ENCODE measurements at regions not wholly inside any gene's neighbourhood (a gene's known extent, or its start where the extent isn't known, plus 50 kb on each side); places are given as distances from the start of the nearest gene placed in this dataset.

GRCh38 chr13:108525827-108526226 is 103.6 kb upstream of the MYO16 start:
- no peaks in the 10 kb centered on the region for H3K9me3 Mint-ChIP-seq (ENCODE audit: unreplicated experiment)
- no TSS peak for BruUV-seq (replicated peaks)
- H3K27me3 Mint-ChIP-seq (ENCODE audit: insufficient read depth, unreplicated experiment), result peaks cover 93% of the 10 kb centered on the region
- ChIA-PET POLR2A (no interaction called here), CTCF (interaction anchor here (2.4 kb wide), 1 partner anchor 17 kb away, joined by 12 read pairs; no protein-coding TSS in a partner anchor)
- DNase-seq (ENCODE audit: unreplicated experiment), result no peak
- intact Hi-C loops (cut with micrococcal nuclease), result no loop called here
- TF ChIP-seq, protein P1, sequence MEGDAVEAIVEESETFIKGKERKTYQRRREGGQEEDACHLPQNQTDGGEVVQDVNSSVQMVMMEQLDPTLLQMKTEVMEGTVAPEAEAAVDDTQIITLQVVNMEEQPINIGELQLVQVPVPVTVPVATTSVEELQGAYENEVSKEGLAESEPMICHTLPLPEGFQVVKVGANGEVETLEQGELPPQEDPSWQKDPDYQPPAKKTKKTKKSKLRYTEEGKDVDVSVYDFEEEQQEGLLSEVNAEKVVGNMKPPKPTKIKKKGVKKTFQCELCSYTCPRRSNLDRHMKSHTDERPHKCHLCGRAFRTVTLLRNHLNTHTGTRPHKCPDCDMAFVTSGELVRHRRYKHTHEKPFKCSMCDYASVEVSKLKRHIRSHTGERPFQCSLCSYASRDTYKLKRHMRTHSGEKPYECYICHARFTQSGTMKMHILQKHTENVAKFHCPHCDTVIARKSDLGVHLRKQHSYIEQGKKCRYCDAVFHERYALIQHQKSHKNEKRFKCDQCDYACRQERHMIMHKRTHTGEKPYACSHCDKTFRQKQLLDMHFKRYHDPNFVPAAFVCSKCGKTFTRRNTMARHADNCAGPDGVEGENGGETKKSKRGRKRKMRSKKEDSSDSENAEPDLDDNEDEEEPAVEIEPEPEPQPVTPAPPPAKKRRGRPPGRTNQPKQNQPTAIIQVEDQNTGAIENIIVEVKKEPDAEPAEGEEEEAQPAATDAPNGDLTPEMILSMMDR (IDR thresholded peaks at IDR 0.05; ENCODE audit: unreplicated experiment), result no peak
- H3K4me1 Mint-ChIP-seq (ENCODE audit: insufficient read depth, unreplicated experiment), result no peaks in the 10 kb centered on the region
- no peaks in the 10 kb centered on the region for H3K36me3 Mint-ChIP-seq (ENCODE audit: insufficient read depth, unreplicated experiment)
- no peak overlapping the region for H3K4me3 Mint-ChIP-seq (ENCODE audit: unreplicated experiment)
- H3K27ac Mint-ChIP-seq (ENCODE audit: low read depth, unreplicated experiment), result no peak overlapping the region

GRCh38 chr13:108526286-108526685 is 103.1 kb upstream of the MYO16 start:
- no peak overlapping the region for H3K4me3 Mint-ChIP-seq (ENCODE audit: unreplicated experiment)
- TF ChIP-seq, protein P1 (IDR thresholded peaks at IDR 0.05; ENCODE audit: unreplicated experiment), result no peak
- H3K36me3 Mint-ChIP-seq (ENCODE audit: insufficient read depth, unreplicated experiment), result no peaks in the 10 kb centered on the region
- intact Hi-C loops (cut with micrococcal nuclease), result no loop called here
- ChIA-PET POLR2A (no interaction called here), CTCF (interaction anchor here (2.4 kb wide), 1 partner anchor 18 kb away, joined by 12 read pairs; no protein-coding TSS in a partner anchor)
- no TSS peak for BruUV-seq (replicated peaks)
- no peak overlapping the region for H3K27ac Mint-ChIP-seq (ENCODE audit: low read depth, unreplicated experiment)
- H3K4me1 Mint-ChIP-seq (ENCODE audit: insufficient read depth, unreplicated experiment), result no peaks in the 10 kb centered on the region
- no peaks in the 10 kb centered on the region for H3K9me3 Mint-ChIP-seq (ENCODE audit: unreplicated experiment)
- no peak for DNase-seq (ENCODE audit: unreplicated experiment)
- peaks cover 93% of the 10 kb centered on the region for H3K27me3 Mint-ChIP-seq (ENCODE audit: insufficient read depth, unreplicated experiment)

GRCh38 chr13:108527844-108528243 is 101.6 kb upstream of the MYO16 start:
- H3K36me3 Mint-ChIP-seq (ENCODE audit: insufficient read depth, unreplicated experiment), result no peaks in the 10 kb centered on the region
- BruUV-seq (replicated peaks), result no TSS peak
- H3K4me1 Mint-ChIP-seq (ENCODE audit: insufficient read depth, unreplicated experiment), result no peaks in the 10 kb centered on the region

DNA sequence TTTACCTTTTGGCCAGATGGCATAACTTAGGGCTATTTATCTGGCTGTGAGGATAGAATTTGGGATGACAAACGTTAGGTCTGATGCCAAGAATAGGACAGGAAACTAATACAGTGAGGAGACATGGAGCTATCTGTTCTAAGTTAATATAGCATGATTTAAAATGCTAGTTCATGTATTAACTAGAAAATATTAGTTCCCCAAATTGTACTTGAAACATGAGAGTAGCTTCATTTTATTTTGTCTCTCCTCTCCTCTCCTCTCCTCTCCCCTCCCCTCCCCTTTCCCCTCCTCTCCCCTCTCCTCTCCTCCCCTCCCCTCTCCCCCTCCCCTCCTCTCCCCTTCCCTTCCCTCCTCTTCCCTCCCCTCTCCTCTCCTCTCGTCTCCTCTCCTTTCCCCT is 101.1 kb upstream of the MYO16 start:
- BruUV-seq (replicated peaks), result no TSS peak
- ChIA-PET CTCF (interaction anchor here (0.5 kb wide), 1 partner anchor 149 kb away, joined by 3 read pairs; no protein-coding TSS in a partner anchor), POLR2A (no interaction called here)
- no peak overlapping the region for H3K4me3 Mint-ChIP-seq (ENCODE audit: unreplicated experiment)
- no peak for DNase-seq (ENCODE audit: unreplicated experiment)
- no peak overlapping the region for H3K27ac Mint-ChIP-seq (ENCODE audit: low read depth, unreplicated experiment)
- intact Hi-C loops (cut with micrococcal nuclease), result no loop called here
- TF ChIP-seq, protein P1 (IDR thresholded peaks at IDR 0.05; ENCODE audit: unreplicated experiment), result no peak
- peaks cover 99% of the 10 kb centered on the region for H3K27me3 Mint-ChIP-seq (ENCODE audit: insufficient read depth, unreplicated experiment)
- no peaks in the 10 kb centered on the region for H3K36me3 Mint-ChIP-seq (ENCODE audit: insufficient read depth, unreplicated experiment)
- H3K4me1 Mint-ChIP-seq (ENCODE audit: insufficient read depth, unreplicated experiment), result no peaks in the 10 kb centered on the region
- H3K9me3 Mint-ChIP-seq (ENCODE audit: unreplicated experiment), result no peaks in the 10 kb centered on the region

More at GRCh38 chr13:108527844-108528243, 101.6 kb upstream of the MYO16 start:
- no peak for DNase-seq (ENCODE audit: unreplicated experiment)
- Mint-ChIP-seq H3K9me3 (ENCODE audit: unreplicated experiment) (no peaks in the 10 kb centered on the region), H3K4me3 (ENCODE audit: unreplicated experiment) (no peak overlapping the region), H3K27ac (ENCODE audit: low read depth, unreplicated experiment) (no peak overlapping the region), H3K27me3 (ENCODE audit: insufficient read depth, unreplicated experiment) (peaks cover 99% of the 10 kb centered on the region)
- ChIA-PET POLR2A (no interaction called here), CTCF (interaction anchor here (0.5 kb wide), 1 partner anchor 149 kb away, joined by 3 read pairs; no protein-coding TSS in a partner anchor)
- intact Hi-C loops (cut with micrococcal nuclease), result no loop called here
- TF ChIP-seq, protein P1 (IDR thresholded peaks at IDR 0.05; ENCODE audit: unreplicated experiment), result no peak
